GM12864 (cell line): ENCODE measurements at regions not wholly inside any gene's neighbourhood (a gene's known extent, or its start where the extent isn't known, plus 50 kb on each side); places are given as distances from the start of the nearest gene placed in this dataset.

Source experiments
- DNase-seq: peaks from one replicate; pipeline ENCODE4 v3.0.0-alpha.2; 2011; ENCODE audit warnings: low read depth
- H3K4me3 ChIP-seq: 2 replicates; pipeline ENCODE4 v1.5.1; 2011; ENCODE audit warnings: mild to moderate bottlenecking, low read depth, low read length, control low read depth
- TF ChIP-seq, protein P1 (sequence below): IDR thresholded peaks from 2 replicates; pipeline ENCODE4 v1.5.1; 2011; ENCODE audit warnings: low read depth, mild to moderate bottlenecking, moderate library complexity, low read length, control low read depth, inconsistent platforms; ENCODE audit errors: missing control alignments

DNA sequence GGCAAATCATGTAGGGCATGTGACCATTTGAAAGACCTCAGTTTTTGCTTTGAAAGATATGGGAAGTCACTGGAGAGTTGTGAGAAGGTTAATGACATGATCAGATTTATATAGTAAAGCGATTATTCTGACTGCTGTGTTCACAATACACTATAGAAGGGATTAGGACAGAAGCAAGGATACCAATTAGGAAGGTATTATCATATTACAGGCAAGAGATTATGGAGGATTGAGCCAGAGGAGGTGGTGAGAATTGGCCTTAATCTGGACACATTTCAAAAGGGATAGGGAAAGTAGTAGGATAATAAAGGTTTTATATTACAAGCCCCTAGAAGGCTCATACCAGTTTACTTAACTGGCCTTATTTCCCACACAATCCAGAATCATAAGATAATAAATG is 124.9 kb upstream of the POF1B start:
- TF ChIP-seq, protein P1, sequence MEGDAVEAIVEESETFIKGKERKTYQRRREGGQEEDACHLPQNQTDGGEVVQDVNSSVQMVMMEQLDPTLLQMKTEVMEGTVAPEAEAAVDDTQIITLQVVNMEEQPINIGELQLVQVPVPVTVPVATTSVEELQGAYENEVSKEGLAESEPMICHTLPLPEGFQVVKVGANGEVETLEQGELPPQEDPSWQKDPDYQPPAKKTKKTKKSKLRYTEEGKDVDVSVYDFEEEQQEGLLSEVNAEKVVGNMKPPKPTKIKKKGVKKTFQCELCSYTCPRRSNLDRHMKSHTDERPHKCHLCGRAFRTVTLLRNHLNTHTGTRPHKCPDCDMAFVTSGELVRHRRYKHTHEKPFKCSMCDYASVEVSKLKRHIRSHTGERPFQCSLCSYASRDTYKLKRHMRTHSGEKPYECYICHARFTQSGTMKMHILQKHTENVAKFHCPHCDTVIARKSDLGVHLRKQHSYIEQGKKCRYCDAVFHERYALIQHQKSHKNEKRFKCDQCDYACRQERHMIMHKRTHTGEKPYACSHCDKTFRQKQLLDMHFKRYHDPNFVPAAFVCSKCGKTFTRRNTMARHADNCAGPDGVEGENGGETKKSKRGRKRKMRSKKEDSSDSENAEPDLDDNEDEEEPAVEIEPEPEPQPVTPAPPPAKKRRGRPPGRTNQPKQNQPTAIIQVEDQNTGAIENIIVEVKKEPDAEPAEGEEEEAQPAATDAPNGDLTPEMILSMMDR, result no peak
- H3K4me3 ChIP-seq, result no peak overlapping the region
- no peak for DNase-seq

DNA sequence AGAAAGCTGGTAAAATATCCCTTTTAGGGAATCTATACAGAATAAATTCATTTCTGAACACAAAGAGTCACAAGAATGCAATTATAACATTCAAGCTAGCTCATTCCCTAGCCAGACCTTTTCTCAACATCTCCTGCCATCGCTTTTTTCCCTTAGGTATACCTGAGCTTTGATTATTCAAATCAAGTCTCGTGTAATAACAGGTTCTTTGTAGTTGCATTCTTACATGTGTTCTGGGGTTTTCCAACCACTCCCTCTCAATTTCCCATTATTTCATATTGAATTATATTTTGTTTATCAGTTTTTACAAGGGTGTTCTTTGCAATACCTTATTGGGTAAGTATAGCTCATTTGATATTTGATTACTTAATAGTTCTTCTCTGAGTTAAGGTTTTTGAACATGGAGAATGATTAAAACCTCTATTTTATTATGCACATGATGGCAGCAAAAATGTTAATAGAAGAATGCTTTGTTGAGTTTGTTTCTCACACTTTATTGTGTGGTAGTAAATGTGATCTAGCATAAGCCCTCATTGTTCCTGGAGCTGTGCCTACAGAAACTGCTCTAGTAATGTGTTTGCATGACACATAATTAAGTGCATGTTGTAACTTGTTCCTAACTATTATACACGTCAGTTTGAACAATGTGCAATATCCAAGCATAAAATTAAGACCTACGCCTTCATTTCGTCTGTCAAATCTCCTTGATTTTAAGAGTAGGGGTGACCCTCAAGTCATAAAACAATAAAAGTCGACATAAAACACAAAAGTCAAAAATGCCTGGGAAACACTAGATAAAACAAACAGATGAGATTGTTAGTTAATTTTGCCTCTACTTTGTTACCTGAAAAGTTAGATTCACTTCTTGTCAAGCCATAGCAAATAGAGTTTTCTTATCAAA is 124.0 kb upstream of the POF1B start:
- TF ChIP-seq, protein P1, result no peak
- H3K4me3 ChIP-seq, result no peak overlapping the region
- no peak for DNase-seq

DNA sequence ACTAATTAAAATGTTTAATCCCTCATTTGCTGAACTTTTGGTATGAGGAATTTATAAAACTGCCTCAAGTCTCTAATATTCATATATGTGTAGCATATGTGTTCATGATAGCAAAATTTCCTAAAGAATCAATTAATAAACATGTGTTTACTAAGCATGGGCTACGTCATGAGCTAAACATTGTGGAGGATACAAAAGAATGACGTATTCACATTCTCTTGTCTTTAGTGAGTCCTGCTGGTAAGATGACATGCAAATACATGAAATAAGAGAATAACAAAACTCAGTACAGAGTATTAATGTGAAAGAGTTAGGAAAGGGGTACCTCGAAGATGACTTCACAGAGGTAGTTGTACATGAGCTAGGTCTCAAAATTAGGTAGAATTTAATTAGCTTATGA is 121.9 kb upstream of the POF1B start:
- H3K4me3 ChIP-seq, result no peak overlapping the region
- no peak for DNase-seq
- TF ChIP-seq, protein P1, result no peak

DNA sequence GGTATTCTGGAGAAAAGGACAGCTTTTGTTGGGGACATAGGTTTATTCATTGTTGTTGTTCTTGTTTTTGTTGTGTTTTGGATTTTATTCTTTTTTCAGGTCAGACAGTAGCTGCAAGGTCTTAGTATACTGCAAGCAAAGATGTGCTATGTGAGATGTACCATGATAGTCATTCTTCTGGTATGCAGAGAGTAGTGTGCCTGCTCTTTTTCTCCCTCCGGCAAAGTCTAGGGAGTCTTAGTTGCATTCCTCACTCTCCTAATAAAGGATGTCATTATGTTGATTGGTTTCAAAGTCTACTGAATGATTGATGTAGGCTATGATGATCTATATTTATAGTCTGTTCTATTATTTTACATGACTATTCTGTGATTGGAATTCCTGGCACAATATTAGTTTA is 119.9 kb upstream of the POF1B start:
- TF ChIP-seq, protein P1, result no peak
- DNase-seq, result no peak
- H3K4me3 ChIP-seq, result no peak overlapping the region

DNA sequence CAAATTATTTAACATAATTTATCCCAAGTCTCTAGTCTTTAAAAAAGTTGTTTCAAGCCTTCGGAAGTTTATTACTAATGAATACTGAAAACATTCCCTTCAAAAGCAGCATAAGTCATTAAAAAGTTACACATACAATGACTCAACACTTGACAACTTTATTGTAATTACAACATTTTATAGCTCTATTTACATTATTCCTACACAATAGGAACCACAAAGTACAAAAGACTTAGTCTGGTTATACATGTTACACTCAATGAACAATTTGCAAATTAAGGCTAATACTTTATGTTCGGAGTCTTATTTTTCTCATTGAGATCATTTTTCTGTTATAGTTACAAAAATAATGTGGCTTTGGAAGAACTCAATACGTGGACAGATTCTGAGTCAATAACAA is 114.4 kb upstream of the POF1B start:
- no peak for DNase-seq
- TF ChIP-seq, protein P1, result no peak
- no peak overlapping the region for H3K4me3 ChIP-seq

DNA sequence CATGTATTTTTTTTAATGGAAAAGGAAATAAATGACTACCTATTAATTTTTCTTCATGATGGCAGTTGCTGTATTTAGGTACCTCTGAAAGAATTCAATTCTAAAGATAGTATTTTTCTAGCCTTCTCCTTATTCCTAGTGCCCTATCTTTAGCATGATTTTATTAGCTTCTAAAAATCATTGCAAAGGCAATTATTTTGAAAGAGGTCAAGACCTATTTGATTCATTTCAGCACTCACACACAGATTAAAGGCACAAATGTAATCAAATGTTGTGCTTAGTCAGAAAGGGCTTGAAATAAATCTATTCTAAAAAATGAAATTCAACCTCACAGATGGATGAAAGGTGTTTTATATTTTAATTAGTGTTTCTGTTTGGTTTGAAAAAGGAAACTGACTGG is 74.8 kb upstream of the POF1B start:
- TF ChIP-seq, protein P1, result no peak
- H3K4me3 ChIP-seq, result no peak overlapping the region
- no peak for DNase-seq

DNA sequence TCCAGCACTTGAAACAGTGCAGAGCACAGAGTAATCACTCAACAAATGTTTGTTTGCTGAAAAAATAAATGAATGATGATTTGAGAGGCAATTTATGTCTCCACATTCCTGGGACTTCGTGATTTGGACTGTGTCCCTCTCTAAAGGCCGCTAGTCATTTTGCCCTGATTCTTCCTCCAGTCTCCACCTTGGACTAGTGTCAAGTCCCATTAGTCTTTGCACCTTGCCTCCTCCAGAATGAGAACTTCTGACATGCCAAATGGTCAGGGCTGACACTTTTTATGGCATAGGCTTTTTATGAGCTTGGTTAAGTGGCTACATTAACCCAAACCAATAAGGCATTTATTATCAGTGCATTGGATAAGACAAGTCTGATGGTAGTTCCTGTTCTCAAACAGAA is 65.1 kb upstream of the POF1B start:
- no peak for DNase-seq
- TF ChIP-seq, protein P1, result no peak
- no peak overlapping the region for H3K4me3 ChIP-seq
